ENCODE measurements at regions not wholly inside any gene's neighbourhood (a gene's known extent, or its start where the extent isn't known, plus 50 kb on each side); places are given as distances from the start of the nearest gene placed in this dataset.

DNA sequence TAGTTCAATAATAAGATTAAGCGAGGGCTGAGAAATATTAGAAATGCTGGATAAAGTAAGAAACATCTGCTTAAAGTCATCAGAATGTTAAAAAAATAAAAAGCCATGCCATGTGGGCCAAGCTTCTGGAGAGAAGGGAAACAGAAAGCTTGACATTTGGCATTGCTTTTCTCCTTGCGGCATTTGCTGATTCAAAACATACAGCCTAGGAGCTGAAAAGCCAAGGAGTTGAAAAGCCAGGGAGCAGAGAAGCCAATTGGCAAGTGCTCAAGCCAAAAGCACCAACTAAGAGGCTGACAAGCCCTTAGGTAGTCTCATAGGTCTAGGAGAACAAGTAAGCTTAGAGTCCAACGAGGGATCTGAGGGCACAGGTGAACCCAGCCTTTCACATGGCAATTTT is 754.3 kb downstream of the TLE4 start:
- TF ChIP-seq, protein P1, sequence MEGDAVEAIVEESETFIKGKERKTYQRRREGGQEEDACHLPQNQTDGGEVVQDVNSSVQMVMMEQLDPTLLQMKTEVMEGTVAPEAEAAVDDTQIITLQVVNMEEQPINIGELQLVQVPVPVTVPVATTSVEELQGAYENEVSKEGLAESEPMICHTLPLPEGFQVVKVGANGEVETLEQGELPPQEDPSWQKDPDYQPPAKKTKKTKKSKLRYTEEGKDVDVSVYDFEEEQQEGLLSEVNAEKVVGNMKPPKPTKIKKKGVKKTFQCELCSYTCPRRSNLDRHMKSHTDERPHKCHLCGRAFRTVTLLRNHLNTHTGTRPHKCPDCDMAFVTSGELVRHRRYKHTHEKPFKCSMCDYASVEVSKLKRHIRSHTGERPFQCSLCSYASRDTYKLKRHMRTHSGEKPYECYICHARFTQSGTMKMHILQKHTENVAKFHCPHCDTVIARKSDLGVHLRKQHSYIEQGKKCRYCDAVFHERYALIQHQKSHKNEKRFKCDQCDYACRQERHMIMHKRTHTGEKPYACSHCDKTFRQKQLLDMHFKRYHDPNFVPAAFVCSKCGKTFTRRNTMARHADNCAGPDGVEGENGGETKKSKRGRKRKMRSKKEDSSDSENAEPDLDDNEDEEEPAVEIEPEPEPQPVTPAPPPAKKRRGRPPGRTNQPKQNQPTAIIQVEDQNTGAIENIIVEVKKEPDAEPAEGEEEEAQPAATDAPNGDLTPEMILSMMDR (conservative IDR thresholded peaks at IDR 0.05; ENCODE audit: low read length): no peak
- TF ChIP-seq EZH2phosphoT487 (IDR thresholded peaks at IDR 0.05; ENCODE audit: borderline replicate concordance): no peak
- Histone ChIP-seq H3F3A (ENCODE audit: low read depth) (no peaks in the 10 kb centered on the region), H3K9me3 (ENCODE audit: insufficient read depth, low read depth, low read length) (peaks cover 11% of the 10 kb centered on the region; the same call in 1 of the 2 replicates), H3K27me3 (ENCODE audit: insufficient read depth, low read length, poor library complexity, severe bottlenecking) (no peaks in the 10 kb centered on the region), H4K20me1 (ENCODE audit: insufficient read depth, low read length, poor library complexity, severe bottlenecking) (no peaks in the 10 kb centered on the region), H3K4me2 (ENCODE audit: low read depth, low read length, poor library complexity, severe bottlenecking) (no peak overlapping the region), H3K36me3 (ENCODE audit: insufficient read depth, low read length) (no peaks in the 10 kb centered on the region), H3K4me1 (ENCODE audit: insufficient read depth, low read length, poor library complexity, severe bottlenecking) (no peaks in the 10 kb centered on the region), H3K79me2 (ENCODE audit: insufficient read depth, low read length) (no peaks in the 10 kb centered on the region), H2AFZ (ENCODE audit: low read length) (no peak overlapping the region), H3K9ac (ENCODE audit: low read depth, low read length, poor library complexity, severe bottlenecking) (no peak overlapping the region), H3K4me3 (ENCODE audit: low read length, poor library complexity, severe bottlenecking) (no peak overlapping the region), H3K9me2 (replicated peaks; ENCODE audit: low read depth, low read length) (0 out of 2 replicates have a peak, but pooled peaks cover 3% of the 10 kb centered on the region)

DNA sequence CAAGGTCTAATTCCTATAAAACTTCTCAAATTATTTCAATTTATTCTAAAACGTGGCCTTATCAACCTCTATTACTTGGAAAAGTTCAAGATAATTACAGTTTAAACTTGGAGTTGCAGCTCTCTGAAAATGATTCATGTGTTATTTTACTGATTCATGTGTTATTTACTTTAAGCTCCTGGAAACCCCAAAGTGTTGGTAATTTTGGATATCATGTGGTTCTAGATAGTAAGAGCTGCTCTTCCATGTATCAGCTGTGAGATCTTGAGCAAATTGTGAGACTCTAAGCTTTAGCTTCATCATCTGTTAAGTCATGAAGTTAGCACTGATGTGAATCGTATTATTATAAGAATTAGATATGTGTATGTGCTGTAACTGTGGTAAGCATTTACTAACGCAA is 749.2 kb downstream of the TLE4 start:
- Histone ChIP-seq H4K20me1 (ENCODE audit: insufficient read depth, low read length, poor library complexity, severe bottlenecking) (no peaks in the 10 kb centered on the region), H3K27me3 (ENCODE audit: insufficient read depth, low read length, poor library complexity, severe bottlenecking) (no peaks in the 10 kb centered on the region), H2AFZ (ENCODE audit: low read length) (no peak overlapping the region), H3K79me2 (ENCODE audit: insufficient read depth, low read length) (no peaks in the 10 kb centered on the region), H3F3A (ENCODE audit: low read depth) (no peaks in the 10 kb centered on the region), H3K4me1 (ENCODE audit: insufficient read depth, low read length, poor library complexity, severe bottlenecking) (no peaks in the 10 kb centered on the region), H3K4me2 (ENCODE audit: low read depth, low read length, poor library complexity, severe bottlenecking) (no peak overlapping the region), H3K9me3 (ENCODE audit: insufficient read depth, low read depth, low read length) (no peaks in the 10 kb centered on the region), H3K4me3 (ENCODE audit: low read length, poor library complexity, severe bottlenecking) (no peak overlapping the region), H3K9ac (ENCODE audit: low read depth, low read length, poor library complexity, severe bottlenecking) (no peak overlapping the region), H3K36me3 (ENCODE audit: insufficient read depth, low read length) (no peaks in the 10 kb centered on the region), H3K9me2 (replicated peaks; ENCODE audit: low read depth, low read length) (0 out of 2 replicates have a peak, but pooled peaks cover 3% of the 10 kb centered on the region)
- TF ChIP-seq, protein P1 (conservative IDR thresholded peaks at IDR 0.05; ENCODE audit: low read length): no peak
- TF ChIP-seq EZH2phosphoT487 (IDR thresholded peaks at IDR 0.05; ENCODE audit: borderline replicate concordance): no peak

DNA sequence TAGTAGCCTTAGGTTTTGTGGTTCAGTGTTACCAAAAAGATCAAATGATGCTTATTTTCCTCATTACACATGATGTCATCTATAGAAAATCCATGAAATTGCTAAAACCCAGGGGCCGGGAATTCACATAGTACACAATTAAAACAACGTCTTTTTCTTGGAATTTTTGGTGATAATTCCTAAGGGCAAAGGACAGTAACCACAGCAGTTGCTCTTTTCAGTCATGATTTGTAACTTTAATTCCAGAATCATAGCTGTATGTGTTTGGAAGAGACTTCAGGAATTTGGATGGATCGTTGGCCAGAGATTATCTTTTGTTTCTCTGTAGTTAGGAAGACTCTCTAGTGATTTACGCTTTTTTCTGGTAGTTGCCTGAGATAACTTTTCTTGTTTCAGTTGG is 748.7 kb downstream of the TLE4 start:
- Histone ChIP-seq H2AFZ (ENCODE audit: low read length) (no peak overlapping the region), H3K36me3 (ENCODE audit: insufficient read depth, low read length) (no peaks in the 10 kb centered on the region), H3K79me2 (ENCODE audit: insufficient read depth, low read length) (no peaks in the 10 kb centered on the region), H3K27me3 (ENCODE audit: insufficient read depth, low read length, poor library complexity, severe bottlenecking) (no peaks in the 10 kb centered on the region), H3K4me1 (ENCODE audit: insufficient read depth, low read length, poor library complexity, severe bottlenecking) (no peaks in the 10 kb centered on the region), H3F3A (ENCODE audit: low read depth) (no peaks in the 10 kb centered on the region), H3K9me3 (ENCODE audit: insufficient read depth, low read depth, low read length) (no peaks in the 10 kb centered on the region), H3K4me2 (ENCODE audit: low read depth, low read length, poor library complexity, severe bottlenecking) (no peak overlapping the region), H4K20me1 (ENCODE audit: insufficient read depth, low read length, poor library complexity, severe bottlenecking) (no peaks in the 10 kb centered on the region), H3K9me2 (replicated peaks; ENCODE audit: low read depth, low read length) (0 out of 2 replicates have a peak, but pooled peaks cover 3% of the 10 kb centered on the region), H3K9ac (ENCODE audit: low read depth, low read length, poor library complexity, severe bottlenecking) (no peak overlapping the region), H3K4me3 (ENCODE audit: low read length, poor library complexity, severe bottlenecking) (no peak overlapping the region)
- no peak for TF ChIP-seq EZH2phosphoT487 (IDR thresholded peaks at IDR 0.05; ENCODE audit: borderline replicate concordance)
- TF ChIP-seq, protein P1 (conservative IDR thresholded peaks at IDR 0.05; ENCODE audit: low read length): no peak

Measured in Loucy (cell line).